ENCODE measurements at regions not wholly inside any gene's neighbourhood (a gene's known extent, or its start where the extent isn't known, plus 50 kb on each side); places are given as distances from the start of the nearest gene placed in this dataset.

GRCh38 chr3:18058666-18059065 is 316.2 kb upstream of the TBC1D5 start:
- TF ChIP-seq RFX5 (IDR thresholded peaks at IDR 0.05) (no peak), KDM1A (IDR thresholded peaks at IDR 0.05; ENCODE audit: low read depth) (no peak), TP53 (CRISPR knock-in tag; IDR thresholded peaks at IDR 0.05) (no peak), CTCF (IDR thresholded peaks at IDR 0.05) (no peak), SMC3 (IDR thresholded peaks at IDR 0.05) (no peak), BHLHE40 (IDR thresholded peaks at IDR 0.05; ENCODE audit: low read depth, low read length) (no peak), RCOR1 (IDR thresholded peaks at IDR 0.05; ENCODE audit: low read depth, low read length) (no peak), CHD4 (IDR thresholded peaks at IDR 0.05; ENCODE audit: borderline replicate concordance) (no peak), POLR2A (IDR thresholded peaks at IDR 0.05; ENCODE audit: low read length) (no peak), USF2 (IDR thresholded peaks at IDR 0.05) (no peak), KDM5A (IDR thresholded peaks at IDR 0.05) (no peak)
- TF ChIP-seq, protein P1, sequence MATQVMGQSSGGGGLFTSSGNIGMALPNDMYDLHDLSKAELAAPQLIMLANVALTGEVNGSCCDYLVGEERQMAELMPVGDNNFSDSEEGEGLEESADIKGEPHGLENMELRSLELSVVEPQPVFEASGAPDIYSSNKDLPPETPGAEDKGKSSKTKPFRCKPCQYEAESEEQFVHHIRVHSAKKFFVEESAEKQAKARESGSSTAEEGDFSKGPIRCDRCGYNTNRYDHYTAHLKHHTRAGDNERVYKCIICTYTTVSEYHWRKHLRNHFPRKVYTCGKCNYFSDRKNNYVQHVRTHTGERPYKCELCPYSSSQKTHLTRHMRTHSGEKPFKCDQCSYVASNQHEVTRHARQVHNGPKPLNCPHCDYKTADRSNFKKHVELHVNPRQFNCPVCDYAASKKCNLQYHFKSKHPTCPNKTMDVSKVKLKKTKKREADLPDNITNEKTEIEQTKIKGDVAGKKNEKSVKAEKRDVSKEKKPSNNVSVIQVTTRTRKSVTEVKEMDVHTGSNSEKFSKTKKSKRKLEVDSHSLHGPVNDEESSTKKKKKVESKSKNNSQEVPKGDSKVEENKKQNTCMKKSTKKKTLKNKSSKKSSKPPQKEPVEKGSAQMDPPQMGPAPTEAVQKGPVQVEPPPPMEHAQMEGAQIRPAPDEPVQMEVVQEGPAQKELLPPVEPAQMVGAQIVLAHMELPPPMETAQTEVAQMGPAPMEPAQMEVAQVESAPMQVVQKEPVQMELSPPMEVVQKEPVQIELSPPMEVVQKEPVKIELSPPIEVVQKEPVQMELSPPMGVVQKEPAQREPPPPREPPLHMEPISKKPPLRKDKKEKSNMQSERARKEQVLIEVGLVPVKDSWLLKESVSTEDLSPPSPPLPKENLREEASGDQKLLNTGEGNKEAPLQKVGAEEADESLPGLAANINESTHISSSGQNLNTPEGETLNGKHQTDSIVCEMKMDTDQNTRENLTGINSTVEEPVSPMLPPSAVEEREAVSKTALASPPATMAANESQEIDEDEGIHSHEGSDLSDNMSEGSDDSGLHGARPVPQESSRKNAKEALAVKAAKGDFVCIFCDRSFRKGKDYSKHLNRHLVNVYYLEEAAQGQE (IDR thresholded peaks at IDR 0.05), result no peak
- TF ChIP-seq, protein P2, sequence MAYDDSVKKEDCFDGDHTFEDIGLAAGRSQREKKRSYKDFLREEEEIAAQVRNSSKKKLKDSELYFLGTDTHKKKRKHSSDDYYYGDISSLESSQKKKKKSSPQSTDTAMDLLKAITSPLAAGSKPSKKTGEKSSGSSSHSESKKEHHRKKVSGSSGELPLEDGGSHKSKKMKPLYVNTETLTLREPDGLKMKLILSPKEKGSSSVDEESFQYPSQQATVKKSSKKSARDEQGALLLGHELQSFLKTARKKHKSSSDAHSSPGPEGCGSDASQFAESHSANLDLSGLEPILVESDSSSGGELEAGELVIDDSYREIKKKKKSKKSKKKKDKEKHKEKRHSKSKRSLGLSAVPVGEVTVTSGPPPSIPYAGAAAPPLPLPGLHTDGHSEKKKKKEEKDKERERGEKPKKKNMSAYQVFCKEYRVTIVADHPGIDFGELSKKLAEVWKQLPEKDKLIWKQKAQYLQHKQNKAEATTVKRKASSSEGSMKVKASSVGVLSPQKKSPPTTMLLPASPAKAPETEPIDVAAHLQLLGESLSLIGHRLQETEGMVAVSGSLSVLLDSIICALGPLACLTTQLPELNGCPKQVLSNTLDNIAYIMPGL (CRISPR knock-in tag; IDR thresholded peaks at IDR 0.05; ENCODE audit: borderline replicate concordance), result no peak
- TF ChIP-seq, protein P3, sequence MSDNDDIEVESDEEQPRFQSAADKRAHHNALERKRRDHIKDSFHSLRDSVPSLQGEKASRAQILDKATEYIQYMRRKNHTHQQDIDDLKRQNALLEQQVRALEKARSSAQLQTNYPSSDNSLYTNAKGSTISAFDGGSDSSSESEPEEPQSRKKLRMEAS (IDR thresholded peaks at IDR 0.05), result no peak

Data from A549 (cell line).